Pancreas (tissue), 10 donors: ENCODE measurements at regions not wholly inside any gene's neighbourhood (a gene's known extent, or its start where the extent isn't known, plus 50 kb on each side); places are given as distances from the start of the nearest gene placed in this dataset.

Experiments used
- ATAC-seq, 4 donors: fragments of 200-7000 bp; cut with Tn5 transposase; one replicate each; pipeline versions ENCODE4 v1.8.0 to v1.9.1; 2020; ENCODE audit warnings: mild to moderate bottlenecking in 4 of 4, moderate library complexity in 4 of 4
- DNase-seq, 6 donors: peaks; one replicate each; pipeline ENCODE4 v3.0.0-alpha.2; 2020
- FAIRE-seq: peaks from 2 replicates; lab custom pipeline; 2012; peaks lifted over from hg19 to GRCh38; lab: Jason Lieb, UNC
- H3K27ac ChIP-seq, 4 donors: fragments of 200-600 bp; sonication (generic); 1 replicate in 3 of 4; 2 replicates in 1 of 4; pipeline versions ENCODE4 v1.5.0 to v1.8.0; 2020
- H3K27me3 ChIP-seq, 4 donors: fragments of 200-600 bp; one replicate each; pipeline ENCODE4 v1.8.0; 2021
- H3K36me3 ChIP-seq, 3 donors: fragments of 200-600 bp; sonication (generic) in 1 of 3; one replicate each; pipeline versions ENCODE4 v1.5.0 to v1.8.0; 2020 to 2021
- H3K4me1 ChIP-seq, 3 donors: fragments of 200-600 bp; one replicate each; pipeline ENCODE4 v1.8.0; 2021
- H3K4me3 ChIP-seq, 4 donors: fragments of 200-600 bp; sonication (generic) in 2 of 4; one replicate each; pipeline versions ENCODE4 v1.5.0 to v1.8.0; 2020 to 2021
- H3K9me3 ChIP-seq, 4 donors: fragments of 200-600 bp; one replicate each; pipeline ENCODE4 v1.8.0; 2021
- CTCF ChIP-seq, 4 donors: fragments of 200-600 bp; sonication (generic) in 3 of 4; IDR thresholded peaks; one replicate each; pipeline versions ENCODE4 v1.5.0 to v1.8.0; 2021; ENCODE audit warnings: antibody characterized with exemption in 4 of 4
- WGBS, 2 donors: extraction: QIAGEN DNeasy Blood & Tissue Kit; methylation state at CpG; one replicate each; pipeline ENCODE4 v1.1.7; 2013; 5-methylcytosine and 5-hydroxymethylcytosine counted together
- intact Hi-C, 3 donors: fragments of 100-400 bp; cut with DNase I; formaldehyde crosslinking; loops; one replicate each; pipeline versions ENCODE4 v1.11.1 to v1.14.2; 2022
- donor health status: healthy with polysubstance abuse.
- donor health status: DM: no; HTN: no; CAD: no; lungs with moderate emphysema.
- donor health status: DM: no; HTN: no; CAD: no.
- donor health status: control.
- donor health status: control.
- donor health status: Bipolar disorder and iron deficiency.
- donor health status: DM: yes; HTN: yes; CAD: no.
- donor health status: DM: no; HTN: no; CAD: no.
- donor health status: DM: no; HTN: no; CAD: no.
- donor health status: DM: yes; HTN: yes; CAD: no.

GRCh38 chr2:16387461-16387984 is 278.1 kb downstream of the CYRIA start:
- no peaks in the 10 kb centered on the region for H3K27me3 ChIP-seq
- H3K9me3 ChIP-seq, result no peaks in the 10 kb centered on the region
- H3K27ac ChIP-seq, result no peak overlapping the region
- 86 to 92% methylated on average over 8 of the region's 8 CpGs for WGBS, 2 donors
- no peaks in the 10 kb centered on the region for H3K4me1 ChIP-seq
- DNase-seq, result no peak
- no peak overlapping the region for H3K4me3 ChIP-seq
- TF ChIP-seq CTCF (IDR thresholded peaks at IDR 0.05), result no peak
- ATAC-seq, result no peak
- intact Hi-C loops, result no loop called here
- no peaks in the 10 kb centered on the region for H3K36me3 ChIP-seq
- FAIRE-seq, result no peak

GRCh38 chr2:16386431-16386830 is 279.2 kb downstream of the CYRIA start:
- ATAC-seq (no peak), DNase-seq (peak in 1 of 6 donors; percentile 26)
- intact Hi-C loops, result no loop called here

GRCh38 chr2:16386031-16386430 is 279.6 kb downstream of the CYRIA start:
- Histone ChIP-seq H3K9me3 (no peaks in the 10 kb centered on the region), H3K27ac (no peak overlapping the region), H3K27me3 (no peaks in the 10 kb centered on the region), H3K36me3 (no peaks in the 10 kb centered on the region), H3K4me1 (no peaks in the 10 kb centered on the region), H3K4me3 (no peak overlapping the region)
- no peak for TF ChIP-seq CTCF (IDR thresholded peaks at IDR 0.05)
- DNase-seq (no peak), FAIRE-seq (no peak), ATAC-seq (peak in 1 of 4 donors; percentile 72)
- intact Hi-C loops, result no loop called here
- 75 to 86% methylated on average over 2 of the region's 2 CpGs for WGBS, 2 donors

More at GRCh38 chr2:16386431-16386830, 279.2 kb downstream of the CYRIA start:
- H3K27ac ChIP-seq, result no peak overlapping the region
- H3K4me3 ChIP-seq, result no peak overlapping the region
- H3K9me3 ChIP-seq, result no peaks in the 10 kb centered on the region
- H3K4me1 ChIP-seq, result no peaks in the 10 kb centered on the region
- no peaks in the 10 kb centered on the region for H3K36me3 ChIP-seq
- no peak for FAIRE-seq
- H3K27me3 ChIP-seq, result no peaks in the 10 kb centered on the region
- TF ChIP-seq CTCF (IDR thresholded peaks at IDR 0.05), result no peak
- 76 to 78% methylated on average over 7 of the region's 7 CpGs for WGBS, 2 donors

GRCh38 chr2:16385341-16385740 is 280.3 kb downstream of the CYRIA start:
- ATAC-seq (no peak), DNase-seq (no peak), FAIRE-seq (no peak)
- H3K4me3 ChIP-seq, result no peak overlapping the region
- no peaks in the 10 kb centered on the region for H3K36me3 ChIP-seq
- no peak for TF ChIP-seq CTCF (IDR thresholded peaks at IDR 0.05)
- no peak overlapping the region for H3K27ac ChIP-seq
- no peaks in the 10 kb centered on the region for H3K9me3 ChIP-seq
- no peaks in the 10 kb centered on the region for H3K27me3 ChIP-seq
- no peaks in the 10 kb centered on the region for H3K4me1 ChIP-seq
- 78 to 94% methylated on average over 3 of the region's 3 CpGs for WGBS, 2 donors
- intact Hi-C loops, result no loop called here

GRCh38 chr2:16383411-16383810 is 282.2 kb downstream of the CYRIA start:
- DNase-seq (no peak), FAIRE-seq (no peak), ATAC-seq (no peak)
- H3K9me3 ChIP-seq, result no peaks in the 10 kb centered on the region
- no peak for TF ChIP-seq CTCF (IDR thresholded peaks at IDR 0.05)
- H3K27ac ChIP-seq, result no peak overlapping the region
- intact Hi-C loops, result no loop called here
- H3K27me3 ChIP-seq, result no peaks in the 10 kb centered on the region
- no peaks in the 10 kb centered on the region for H3K4me1 ChIP-seq
- 40 to 46% methylated on average over 1 of the region's 1 CpG for WGBS, 2 donors
- H3K4me3 ChIP-seq, result no peak overlapping the region
- no peaks in the 10 kb centered on the region for H3K36me3 ChIP-seq
